CD8-positive, alpha-beta memory T cell (primary cell): ENCODE measurements at regions not wholly inside any gene's neighbourhood (a gene's known extent, or its start where the extent isn't known, plus 50 kb on each side); places are given as distances from the start of the nearest gene placed in this dataset.
"Not testable (repeated sequence)": the region's sequence is repeated elsewhere in the genome, so short reads cannot be mapped to it uniquely, and the experiment has no call there.

Experiments
- CTCF ChIA-PET: fragments of 350-600 bp; sonication (Branson Sonifier 250); formaldehyde crosslinking; loops from one replicate; lab custom pipeline; 2021; ENCODE audit warnings: antibody characterized with exemption; lab: Charles Lee
- POLR2A ChIA-PET: fragments of 350-600 bp; sonication (Branson Sonifier 250); formaldehyde crosslinking; loops from one replicate; lab custom pipeline; 2021; ENCODE audit warnings: antibody characterized with exemption; lab: Charles Lee
- DNase-seq, 5 donors: peaks; one replicate each; pipeline versions ENCODE4 v3.0.0 to v3.0.0-alpha.2; 2020 to 2022; ENCODE audit warnings: mixed read lengths in 1 of 5
- H3K27ac ChIP-seq: one replicate; pipeline ENCODE4 v1.7.0; 2013; ENCODE audit warnings: low read depth, mild to moderate bottlenecking, low read length, moderate library complexity
- H3K27me3 ChIP-seq: 2 replicates; pipeline ENCODE4 v1.7.0; 2013; ENCODE audit warnings: low read length, mild to moderate bottlenecking; ENCODE audit not compliant: insufficient read depth, poor library complexity, severe bottlenecking
- H3K36me3 ChIP-seq: 2 replicates; pipeline ENCODE4 v1.7.0; 2013; ENCODE audit warnings: mild to moderate bottlenecking, low read length, moderate library complexity; ENCODE audit not compliant: insufficient read depth
- H3K4me1 ChIP-seq: 2 replicates; pipeline ENCODE4 v1.7.0; 2013; ENCODE audit warnings: mild to moderate bottlenecking, low read length, moderate library complexity; ENCODE audit not compliant: insufficient read depth
- H3K4me3 ChIP-seq: 2 replicates; pipeline ENCODE4 v1.7.0; 2013; ENCODE audit warnings: mild to moderate bottlenecking, low read length
- H3K9me3 ChIP-seq: 2 replicates; pipeline ENCODE4 v1.7.0; 2013; ENCODE audit warnings: mild to moderate bottlenecking, low read length
- H3K27ac Mint-ChIP-seq, 8 donors: one replicate each; pipeline ENCODE4 v1.8.0; 2020 to 2021; ENCODE audit warnings: mixed read lengths in 8 of 8, mild to moderate bottlenecking in 6 of 8, inconsistent platforms in 3 of 8, moderate library complexity in 3 of 8
- H3K27me3 Mint-ChIP-seq, 2 donors: one replicate each; pipeline ENCODE4 v1.8.0; 2020 to 2021; ENCODE audit warnings: mixed read lengths in 2 of 2, mild to moderate bottlenecking in 1 of 2, moderate library complexity in 1 of 2
- H3K36me3 Mint-ChIP-seq, 3 donors: one replicate each; pipeline ENCODE4 v1.8.0; 2020 to 2021; ENCODE audit warnings: mixed read lengths in 3 of 3, inconsistent platforms in 1 of 3, mild to moderate bottlenecking in 1 of 3
- H3K4me1 Mint-ChIP-seq, 3 donors: one replicate each; pipeline ENCODE4 v1.8.0; 2020 to 2021; ENCODE audit warnings: mixed read lengths in 3 of 3, inconsistent platforms in 1 of 3, mild to moderate bottlenecking in 1 of 3
- H3K4me3 Mint-ChIP-seq, 7 donors: one replicate each; pipeline ENCODE4 v1.8.0; 2020 to 2021; ENCODE audit warnings: mixed read lengths in 7 of 7, mild to moderate bottlenecking in 6 of 7, moderate library complexity in 4 of 7, inconsistent platforms in 2 of 7
- H3K9me3 Mint-ChIP-seq, 5 donors: one replicate each; pipeline ENCODE4 v1.8.0; 2020 to 2022; ENCODE audit warnings: mixed read lengths in 5 of 5, mild to moderate bottlenecking in 3 of 5, moderate library complexity in 2 of 5, inconsistent platforms in 1 of 5

GRCh38 chr16:60811051-60811608 is 1225.1 kb downstream of the CDH8 start:
- Histone ChIP-seq H3K4me3 (no peak overlapping the region), H3K36me3 (no peaks in the 10 kb centered on the region), H3K27me3 (no peaks in the 10 kb centered on the region), H3K9me3 (no peaks in the 10 kb centered on the region), H3K27ac (no peak overlapping the region), H3K4me1 (no peaks in the 10 kb centered on the region)
- no peak for DNase-seq
- ChIA-PET CTCF (interaction anchor here (1.1 kb wide), 1 partner anchor 20 kb away, joined by 3 read pairs; no protein-coding TSS in a partner anchor), POLR2A (no interaction called here)
- Mint-ChIP-seq H3K4me1 (no peaks in the 10 kb centered on the region), H3K9me3 (peaks cover 4 to 47% (median 14%) of the 10 kb centered on the region in 5 donors), H3K27me3 (no peaks in the 10 kb centered on the region), H3K27ac (no peak overlapping the region), H3K36me3 (no peaks in the 10 kb centered on the region), H3K4me3 (no peak overlapping the region)

DNA sequence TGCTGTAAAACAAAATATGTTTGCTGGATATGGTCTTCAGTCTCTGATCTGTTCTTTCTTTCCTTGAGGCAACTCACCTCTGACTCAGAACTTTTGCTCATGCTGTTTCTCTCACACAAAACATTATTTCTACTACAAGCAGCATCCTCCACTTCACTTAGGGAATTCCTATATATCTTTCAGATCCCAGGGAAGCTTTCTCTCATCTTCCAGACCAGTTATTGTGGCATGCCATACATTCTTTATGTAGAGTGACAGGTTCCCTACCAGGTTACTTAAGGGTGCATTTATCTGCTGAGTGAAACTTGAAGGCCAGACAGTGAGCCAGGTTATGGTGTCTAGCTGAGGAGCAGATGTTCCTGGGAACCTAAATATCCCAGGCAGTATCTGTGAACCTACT is 1226.0 kb downstream of the CDH8 start:
- Mint-ChIP-seq H3K4me3 (no peak overlapping the region), H3K36me3 (no peaks in the 10 kb centered on the region), H3K9me3 (peaks cover 0 to 48% (median 15%) of the 10 kb centered on the region in 5 donors), H3K27me3 (no peaks in the 10 kb centered on the region), H3K27ac (no peak overlapping the region), H3K4me1 (no peaks in the 10 kb centered on the region)
- ChIA-PET CTCF (interaction anchor here (1.1 kb wide), 1 partner anchor 19 kb away, joined by 3 read pairs; no protein-coding TSS in a partner anchor), POLR2A (no interaction called here)
- H3K9me3 ChIP-seq = no peaks in the 10 kb centered on the region
- no peak for DNase-seq
- no peak overlapping the region for H3K4me3 ChIP-seq
- H3K4me1 ChIP-seq = no peaks in the 10 kb centered on the region
- H3K36me3 ChIP-seq = no peaks in the 10 kb centered on the region
- H3K27ac ChIP-seq = no peak overlapping the region
- H3K27me3 ChIP-seq = no peaks in the 10 kb centered on the region

DNA sequence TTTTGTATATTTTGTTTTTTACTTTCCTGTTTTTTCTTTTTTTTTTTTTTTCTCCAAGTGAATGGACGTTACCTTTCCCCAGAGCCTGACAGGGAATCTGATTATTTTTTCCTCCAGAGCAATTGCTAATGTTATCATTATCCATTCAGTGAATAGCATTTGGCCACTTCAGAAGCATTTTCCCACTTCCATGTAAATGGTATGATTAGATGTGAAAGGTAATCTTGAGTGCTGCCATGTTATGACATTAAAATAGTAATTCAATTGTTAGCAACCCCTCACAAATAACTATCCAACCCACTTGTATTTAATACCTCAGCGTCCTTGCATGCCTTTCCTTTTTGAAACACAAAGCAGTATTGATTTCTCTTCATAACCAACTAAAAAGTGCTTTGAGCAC is 1243.8 kb downstream of the CDH8 start:
- H3K4me1 ChIP-seq = no peaks in the 10 kb centered on the region
- H3K36me3 Mint-ChIP-seq = no peaks in the 10 kb centered on the region
- H3K4me1 Mint-ChIP-seq = no peaks in the 10 kb centered on the region
- no peak overlapping the region for H3K27ac ChIP-seq
- no peak for DNase-seq
- H3K9me3 ChIP-seq = peaks cover 10% of the 10 kb centered on the region
- no peaks in the 10 kb centered on the region for H3K27me3 ChIP-seq
- ChIA-PET POLR2A (no interaction called here), CTCF (interaction anchor here (1.2 kb wide), 1 partner anchor 18 kb away, joined by 3 read pairs; no protein-coding TSS in a partner anchor)
- no peaks in the 10 kb centered on the region for H3K27me3 Mint-ChIP-seq
- H3K4me3 Mint-ChIP-seq = no peak overlapping the region
- no peak overlapping the region for H3K4me3 ChIP-seq
- H3K36me3 ChIP-seq = no peaks in the 10 kb centered on the region
- no peak overlapping the region for H3K27ac Mint-ChIP-seq
- peaks cover 14 to 56% (median 25%) of the 10 kb centered on the region in 5 donors for H3K9me3 Mint-ChIP-seq

DNA sequence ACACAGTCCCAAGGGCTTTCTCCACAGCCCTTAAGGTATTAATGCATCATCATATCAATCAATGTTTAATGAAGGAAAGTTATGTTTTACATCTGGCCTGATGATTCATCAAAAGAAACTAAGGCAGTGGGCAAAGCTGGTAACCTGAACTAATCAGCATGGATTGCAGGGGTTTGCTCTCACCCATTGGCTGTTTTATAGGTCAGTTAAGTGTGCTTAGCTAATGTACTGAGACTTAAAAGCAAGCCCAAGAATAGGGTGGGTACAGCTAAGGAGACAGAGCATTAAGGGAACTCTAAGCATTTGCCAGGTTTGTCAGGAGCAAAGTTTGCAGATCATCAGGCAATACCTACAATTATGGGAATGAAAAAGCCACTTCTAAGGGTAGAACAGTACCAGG is 1247.6 kb downstream of the CDH8 start:
- POLR2A ChIA-PET = no interaction called here
- H3K27ac ChIP-seq = no peak overlapping the region
- no peaks in the 10 kb centered on the region for H3K27me3 Mint-ChIP-seq

DNA sequence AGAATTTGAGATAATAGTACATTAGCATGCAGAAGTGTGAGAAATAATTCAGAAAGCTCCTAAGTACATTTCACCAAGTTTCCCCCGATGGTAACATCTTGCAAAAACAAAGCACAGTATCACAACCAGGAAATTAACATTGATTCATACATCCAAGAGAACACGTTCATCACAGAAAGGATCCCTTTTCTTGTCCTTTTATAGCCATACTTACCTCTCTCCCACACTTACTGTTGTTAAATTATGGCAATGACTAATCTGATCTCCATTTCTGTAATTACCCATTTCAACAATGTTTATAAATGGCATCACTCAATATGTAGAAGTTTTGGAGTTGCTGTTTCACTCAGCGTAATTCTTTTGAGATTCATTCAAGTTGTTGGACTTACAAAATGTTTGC is 1260.0 kb downstream of the CDH8 start:
- no peak overlapping the region for H3K27ac ChIP-seq
- POLR2A ChIA-PET = no interaction called here
- CTCF ChIA-PET = no interaction called here
- DNase-seq = no peak
- Mint-ChIP-seq H3K9me3 (peaks cover 21 to 50% (median 37%) of the 10 kb centered on the region in 5 donors), H3K27me3 (no peaks in the 10 kb centered on the region), H3K4me3 (no peak overlapping the region), H3K27ac (no peak overlapping the region), H3K36me3 (no peaks in the 10 kb centered on the region), H3K4me1 (no peaks in the 10 kb centered on the region)
- H3K36me3 ChIP-seq = no peaks in the 10 kb centered on the region
- no peaks in the 10 kb centered on the region for H3K4me1 ChIP-seq
- H3K27me3 ChIP-seq = no peaks in the 10 kb centered on the region
- H3K4me3 ChIP-seq = no peak overlapping the region
- no peaks in the 10 kb centered on the region for H3K9me3 ChIP-seq

More for the DNA sequence above, 1247.6 kb downstream of the CDH8 start:
- Histone ChIP-seq H3K36me3 (no peaks in the 10 kb centered on the region), H3K9me3 (peaks cover 10% of the 10 kb centered on the region), H3K4me3 (no peak overlapping the region), H3K4me1 (no peaks in the 10 kb centered on the region), H3K27me3 (no peaks in the 10 kb centered on the region)
- Mint-ChIP-seq H3K4me1 (no peaks in the 10 kb centered on the region), H3K27ac (no peak overlapping the region), H3K4me3 (no peak overlapping the region), H3K36me3 (no peaks in the 10 kb centered on the region), H3K9me3 (peaks cover 12 to 41% (median 19%) of the 10 kb centered on the region in 5 donors)
- no peak for DNase-seq
- CTCF ChIA-PET = no interaction called here

DNA sequence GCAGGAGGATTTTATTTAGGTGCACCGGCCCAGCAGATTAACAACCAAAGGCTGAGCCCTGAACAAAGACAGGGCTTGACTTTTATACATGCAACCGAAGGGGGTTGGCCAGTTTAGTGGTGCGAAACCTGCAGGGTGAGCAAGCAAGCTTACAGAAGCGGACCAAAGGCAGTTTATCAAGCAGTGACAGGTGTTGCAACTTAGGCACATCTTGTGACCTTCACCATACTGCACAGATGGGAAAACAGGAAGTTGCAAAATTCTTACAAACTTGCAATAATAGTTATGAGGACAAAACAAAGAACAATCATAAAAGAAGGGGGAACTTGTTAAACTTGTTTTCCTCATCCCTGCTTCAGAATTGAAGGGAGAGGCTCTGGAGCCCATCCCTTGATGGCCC is 1265.1 kb downstream of the CDH8 start:
- no peaks in the 10 kb centered on the region for H3K36me3 ChIP-seq
- no peak overlapping the region for H3K4me3 ChIP-seq
- Mint-ChIP-seq H3K27ac (no peak overlapping the region), H3K9me3 (peaks cover 17 to 57% (median 40%) of the 10 kb centered on the region in 5 donors), H3K4me3 (no peak overlapping the region), H3K36me3 (no peaks in the 10 kb centered on the region), H3K27me3 (no peaks in the 10 kb centered on the region), H3K4me1 (no peaks in the 10 kb centered on the region)
- H3K4me1 ChIP-seq = no peaks in the 10 kb centered on the region
- no peak overlapping the region for H3K27ac ChIP-seq
- ChIA-PET POLR2A (no interaction called here), CTCF (no interaction called here)
- no peaks in the 10 kb centered on the region for H3K9me3 ChIP-seq
- no peaks in the 10 kb centered on the region for H3K27me3 ChIP-seq
- DNase-seq = no peak

DNA sequence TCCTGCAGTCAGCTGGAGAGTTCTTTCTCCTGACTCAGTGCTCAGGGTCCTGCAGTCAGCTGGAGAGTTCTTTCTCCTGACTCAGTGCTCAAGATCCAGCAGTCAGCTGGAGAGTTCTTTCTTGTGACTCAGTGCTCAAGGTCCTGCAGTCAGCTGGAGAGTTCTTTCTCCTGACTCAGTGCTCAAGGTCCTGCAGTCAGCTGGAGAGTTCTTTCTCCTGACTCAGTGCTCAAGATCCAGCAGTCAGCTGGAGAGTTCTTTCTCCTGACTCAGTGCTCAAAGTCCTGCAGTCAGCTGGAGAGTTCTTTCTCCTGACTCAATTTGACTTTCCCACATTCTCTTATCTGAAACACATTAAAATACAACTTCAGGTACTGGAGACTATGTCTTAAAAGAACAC is 1265.9 kb downstream of the CDH8 start:
- DNase-seq, H3K27ac ChIP-seq, H3K27me3 Mint-ChIP-seq, H3K27ac Mint-ChIP-seq, H3K36me3 ChIP-seq, H3K9me3 ChIP-seq, H3K4me3 ChIP-seq, H3K36me3 Mint-ChIP-seq, H3K4me3 Mint-ChIP-seq, CTCF ChIA-PET, H3K27me3 ChIP-seq, H3K4me1 ChIP-seq, H3K4me1 Mint-ChIP-seq, POLR2A ChIA-PET: not testable (repeated sequence)
- H3K9me3 Mint-ChIP-seq = peaks cover 15 to 56% (median 39%) of the 10 kb centered on the region in 5 donors

- ChIA-PET CTCF (no interaction called here), POLR2A (no interaction called here)
- H3K4me1 ChIP-seq = no peaks in the 10 kb centered on the region
- Mint-ChIP-seq H3K27me3 (no peaks in the 10 kb centered on the region), H3K4me1 (no peaks in the 10 kb centered on the region), H3K27ac (no peak overlapping the region), H3K9me3 (peaks cover 5 to 42% (median 12%) of the 10 kb centered on the region in 5 donors), H3K4me3 (no peak overlapping the region), H3K36me3 (peaks cover 0 to 2% (median 0%) of the 10 kb centered on the region in 3 donors)
- H3K4me3 ChIP-seq = no peak overlapping the region
- H3K27me3 ChIP-seq = no peaks in the 10 kb centered on the region
- no peaks in the 10 kb centered on the region for H3K9me3 ChIP-seq
- no peak for DNase-seq
- H3K36me3 ChIP-seq = no peaks in the 10 kb centered on the region
- no peak overlapping the region for H3K27ac ChIP-seq
These were observed 1272.4 kb downstream of the CDH8 start for GRCh38 chr16:60763869-60764268.
